ENCODE measurements at regions not wholly inside any gene's neighbourhood (a gene's known extent, or its start where the extent isn't known, plus 50 kb on each side); places are given as distances from the start of the nearest gene placed in this dataset.

GRCh38 chr9:103721056-103721455 is 373.1 kb upstream of the SMC2 start:
- intact Hi-C loops (cut with micrococcal nuclease; ENCODE audit: unreplicated experiment) = no loop called here
- ChIA-PET CTCF (no interaction called here), POLR2A (ENCODE audit: unreplicated experiment) (no interaction called here)
- no peak overlapping the region for H2AFZ ChIP-seq
- TF ChIP-seq EZH2 (IDR thresholded peaks at IDR 0.05; ENCODE audit: low read depth) (no peak), CTCF (conservative IDR thresholded peaks at IDR 0.05) (no peak)
- no peaks in the 10 kb centered on the region for H3K79me2 ChIP-seq (ENCODE audit: low read depth)
- H4K20me1 ChIP-seq (ENCODE audit: insufficient read depth) = no peaks in the 10 kb centered on the region
- peaks cover 8% of the 10 kb centered on the region; the same call in 1 of the 2 replicates for H3K4me1 ChIP-seq (replicated peaks; ENCODE audit: insufficient read depth)
- no peaks in the 10 kb centered on the region; the same call in 1 of the 2 replicates for H3K9me2 ChIP-seq (ENCODE audit: insufficient read depth)
- H3K27me3 ChIP-seq (ENCODE audit: insufficient read depth, low read depth) = no peaks in the 10 kb centered on the region
- no peaks in the 10 kb centered on the region for H3F3A ChIP-seq (ENCODE audit: insufficient read depth, low read depth)
- no TSS peak for BruUV-seq (replicated peaks)
- no peaks in the 10 kb centered on the region; the same call in 1 of the 2 replicates for H3K9me3 ChIP-seq (ENCODE audit: insufficient read depth, low read depth)
- no peak overlapping the region for H3K4me3 ChIP-seq
- H3K27ac ChIP-seq = no peak overlapping the region
- DNase-seq = no peak
- 0 out of 2 replicates have a peak overlapping the region, but pooled peaks have one; percentile 6 for H3K4me2 ChIP-seq
- H3K36me3 ChIP-seq (ENCODE audit: low read depth) = no peaks in the 10 kb centered on the region

GRCh38 chr9:103730866-103731265 is 363.2 kb upstream of the SMC2 start:
- no peaks in the 10 kb centered on the region for H3K27me3 ChIP-seq (ENCODE audit: insufficient read depth, low read depth)
- no peak overlapping the region for H2AFZ ChIP-seq
- no peaks in the 10 kb centered on the region for H4K20me1 ChIP-seq (ENCODE audit: insufficient read depth)
- H3K9me2 ChIP-seq (ENCODE audit: insufficient read depth) = no peaks in the 10 kb centered on the region
- no peaks in the 10 kb centered on the region for H3F3A ChIP-seq (ENCODE audit: insufficient read depth, low read depth)
- no peaks in the 10 kb centered on the region for H3K4me1 ChIP-seq (replicated peaks; ENCODE audit: insufficient read depth)
- CTCF ChIA-PET = no interaction called here
- intact Hi-C loops (cut with micrococcal nuclease; ENCODE audit: unreplicated experiment) = no loop called here
- no peaks in the 10 kb centered on the region for H3K9me3 ChIP-seq (ENCODE audit: insufficient read depth, low read depth)
- H3K79me2 ChIP-seq (ENCODE audit: low read depth) = no peaks in the 10 kb centered on the region
- H3K36me3 ChIP-seq (ENCODE audit: low read depth) = no peaks in the 10 kb centered on the region
- POLR2A ChIA-PET (ENCODE audit: unreplicated experiment) = no interaction called here
- TF ChIP-seq EZH2 (IDR thresholded peaks at IDR 0.05; ENCODE audit: low read depth) = no peak
- no peak for TF ChIP-seq CTCF (conservative IDR thresholded peaks at IDR 0.05)
- H3K4me3 ChIP-seq = no peak overlapping the region
- BruUV-seq (replicated peaks) = no TSS peak
- no peak overlapping the region for H3K4me2 ChIP-seq
- no peak for DNase-seq
- no peak overlapping the region for H3K27ac ChIP-seq

- ChIA-PET POLR2A (ENCODE audit: unreplicated experiment) (no interaction called here), CTCF (no interaction called here)
- TF ChIP-seq CTCF (conservative IDR thresholded peaks at IDR 0.05) (no peak), EZH2 (IDR thresholded peaks at IDR 0.05; ENCODE audit: low read depth) (no peak)
- H3K9me3 ChIP-seq (ENCODE audit: insufficient read depth, low read depth) = no peaks in the 10 kb centered on the region
- no TSS peak for BruUV-seq (replicated peaks)
- intact Hi-C loops (cut with micrococcal nuclease; ENCODE audit: unreplicated experiment) = no loop called here
- no peak overlapping the region for H2AFZ ChIP-seq
- H3K4me1 ChIP-seq (replicated peaks; ENCODE audit: insufficient read depth) = no peaks in the 10 kb centered on the region
- no peak overlapping the region for H3K27ac ChIP-seq
- no peaks in the 10 kb centered on the region for H3K27me3 ChIP-seq (ENCODE audit: insufficient read depth, low read depth)
- DNase-seq = no peak
- no peaks in the 10 kb centered on the region for H4K20me1 ChIP-seq (ENCODE audit: insufficient read depth)
- no peaks in the 10 kb centered on the region for H3K36me3 ChIP-seq (ENCODE audit: low read depth)
- H3K4me2 ChIP-seq = 0 out of 2 replicates have a peak overlapping the region, but pooled peaks have one; percentile 13
- H3K9me2 ChIP-seq (ENCODE audit: insufficient read depth) = no peaks in the 10 kb centered on the region
- H3K79me2 ChIP-seq (ENCODE audit: low read depth) = no peaks in the 10 kb centered on the region
- H3F3A ChIP-seq (ENCODE audit: insufficient read depth, low read depth) = no peaks in the 10 kb centered on the region
- no peak overlapping the region for H3K4me3 ChIP-seq
These were observed 362.6 kb upstream of the SMC2 start for GRCh38 chr9:103731541-103731940.

Measured in PC-9 (cell line).